GM18508 (cell line): ENCODE measurements at regions not wholly inside any gene's neighbourhood (a gene's known extent, or its start where the extent isn't known, plus 50 kb on each side); places are given as distances from the start of the nearest gene placed in this dataset.
A peak's percentile ranks its signal among the peaks of the same experiment; 100 is the strongest.

Source experiments
- ATAC-seq: cut with Tn5 transposase; IDR thresholded peaks from one replicate; pipeline ENCODE4 v1.9.1; 2021; ENCODE audit warnings: moderate number of reproducible peaks; ENCODE audit not compliant: insufficient read depth, unreplicated experiment

GRCh38 chr5:92909602-92909962 is 671.4 kb downstream of the NR2F1-AS1 start:
- no peak for ATAC-seq

GRCh38 chr5:92908952-92909601 is 671.9 kb downstream of the NR2F1-AS1 start:
- no peak for ATAC-seq

- ATAC-seq, result peak; percentile 64
Measured at GRCh38 chr5:92907938-92908606, 672.9 kb downstream of the NR2F1-AS1 start.

GRCh38 chr5:92906798-92907376 is 674.1 kb downstream of the NR2F1-AS1 start:
- ATAC-seq, result no peak

DNA sequence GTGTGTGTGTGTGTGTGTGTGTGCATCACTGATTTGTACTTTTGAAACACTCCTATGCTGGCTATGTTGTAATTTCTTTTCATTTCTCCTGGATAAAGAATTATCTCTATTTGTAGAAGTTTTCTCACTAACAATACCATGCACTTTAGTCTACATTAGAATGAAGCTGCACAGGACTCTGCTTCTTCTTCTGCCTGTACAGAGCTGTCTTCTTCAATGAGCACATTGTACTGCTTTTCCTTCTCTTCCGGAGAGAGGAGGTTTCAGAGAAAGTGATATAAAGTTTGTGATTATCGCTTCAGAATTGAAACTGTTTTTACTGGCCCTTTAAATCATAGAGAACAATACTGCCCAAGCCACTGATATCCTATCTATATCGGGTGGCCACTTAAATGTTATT is 677.0 kb downstream of the NR2F1-AS1 start:
- ATAC-seq, result no peak

DNA sequence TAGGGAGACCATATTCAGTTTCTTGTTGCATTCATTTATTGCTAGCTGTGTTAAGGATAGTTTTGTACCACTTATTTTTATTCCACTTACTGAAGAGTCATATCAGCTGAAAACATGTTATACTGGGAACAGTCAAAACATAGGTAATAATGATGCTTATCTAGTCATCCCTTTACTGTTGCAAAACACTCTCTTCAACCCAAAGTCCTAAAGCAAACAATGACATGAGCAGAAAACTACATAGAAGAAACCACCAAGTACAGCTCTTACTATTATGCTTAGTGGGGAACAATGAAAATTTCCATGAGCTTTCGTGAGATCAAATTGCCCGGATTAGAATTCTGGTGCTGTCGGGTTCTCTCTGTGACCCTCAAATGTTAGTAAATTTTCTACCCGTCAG is 681.4 kb downstream of the NR2F1-AS1 start:
- no peak for ATAC-seq

DNA sequence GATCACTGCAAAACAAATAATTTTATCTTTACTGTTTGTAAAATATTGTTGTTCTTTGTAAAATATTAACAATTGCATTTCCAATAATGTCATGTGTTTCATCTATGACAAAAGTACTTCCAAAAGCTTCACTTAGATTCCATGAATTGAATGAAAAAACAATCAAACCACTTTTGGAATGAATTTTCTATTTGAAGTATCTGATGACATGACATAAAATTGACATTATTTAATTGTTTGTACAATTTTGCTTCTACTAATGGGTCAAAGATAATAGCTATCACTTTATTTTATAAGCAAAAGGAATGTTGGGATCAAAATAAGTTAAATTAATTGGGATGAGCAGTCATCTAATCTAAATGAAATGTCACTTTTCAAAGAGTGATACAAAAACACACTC is 684.3 kb downstream of the NR2F1-AS1 start:
- ATAC-seq, result no peak

- ATAC-seq, result no peak
Measured at GRCh38 chr5:92890841-92891244, 690.2 kb downstream of the NR2F1-AS1 start.

GRCh38 chr5:92889140-92889539 is 691.9 kb downstream of the NR2F1-AS1 start:
- no peak for ATAC-seq

- ATAC-seq, result no peak
Measured at GRCh38 chr5:92887254-92887653, 693.8 kb downstream of the NR2F1-AS1 start.

GRCh38 chr5:92886751-92887150 is 694.3 kb downstream of the NR2F1-AS1 start:
- ATAC-seq, result no peak

GRCh38 chr5:92885950-92886349 is 695.1 kb downstream of the NR2F1-AS1 start:
- no peak for ATAC-seq

DNA sequence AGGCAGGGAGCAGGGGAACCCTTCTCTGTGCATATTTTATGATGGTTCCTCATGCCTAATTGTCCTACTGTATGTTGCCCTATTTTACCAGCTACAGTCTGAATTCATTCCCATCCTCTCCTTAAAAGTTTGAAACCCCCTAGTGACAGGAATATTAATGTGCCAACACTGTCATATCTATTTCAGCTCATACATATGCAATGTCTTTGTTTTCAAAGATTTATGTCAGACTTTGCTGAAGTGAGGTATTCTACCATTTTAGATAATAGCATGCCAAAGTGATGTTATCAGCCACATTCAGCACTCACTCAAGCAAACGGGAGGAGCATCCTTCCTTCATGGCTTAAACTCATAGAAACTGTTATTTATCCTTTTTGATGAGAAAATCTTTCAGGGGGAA is 696.5 kb downstream of the NR2F1-AS1 start:
- no peak for ATAC-seq

DNA sequence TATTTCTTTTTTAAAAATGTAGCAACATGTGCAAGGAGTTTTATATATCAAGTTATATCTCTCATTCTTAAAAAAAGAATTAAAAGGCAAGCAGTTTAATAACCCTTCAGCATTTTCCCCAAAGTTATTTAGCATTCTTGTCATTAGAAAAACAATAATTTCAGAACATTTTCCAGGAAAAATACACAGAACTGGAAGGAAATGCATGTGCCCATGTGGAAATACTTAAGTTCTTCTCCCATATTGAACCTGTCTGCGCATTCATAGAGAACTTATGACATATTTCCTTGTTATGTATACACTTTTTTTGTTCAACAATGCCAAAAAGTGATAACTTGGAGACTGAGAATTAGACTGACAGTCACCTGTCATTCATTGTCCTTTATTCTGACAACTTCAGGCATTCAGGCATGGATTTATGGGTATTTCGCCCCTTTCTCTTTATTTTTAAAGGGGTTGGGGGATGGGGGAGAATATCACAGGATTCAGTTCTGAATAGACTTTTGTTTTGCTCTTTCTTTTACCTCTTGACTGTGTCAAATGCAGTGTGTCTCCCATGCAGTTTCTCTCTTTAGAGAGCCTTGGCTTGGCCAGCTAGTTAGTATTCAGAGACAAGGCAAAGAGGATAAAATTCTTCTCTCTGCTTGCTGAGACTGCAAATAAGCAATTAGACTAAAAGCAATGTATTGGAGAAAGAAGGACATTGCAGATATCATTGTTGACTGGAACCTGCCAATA is 701.0 kb downstream of the NR2F1-AS1 start:
- no peak for ATAC-seq

- ATAC-seq, result no peak
Measured at GRCh38 chr5:92874790-92875189, 706.2 kb downstream of the NR2F1-AS1 start.

GRCh38 chr5:92868442-92868841 is 712.6 kb downstream of the NR2F1-AS1 start:
- ATAC-seq, result no peak

GRCh38 chr5:92864591-92864990 is 716.4 kb downstream of the NR2F1-AS1 start:
- no peak for ATAC-seq

DNA sequence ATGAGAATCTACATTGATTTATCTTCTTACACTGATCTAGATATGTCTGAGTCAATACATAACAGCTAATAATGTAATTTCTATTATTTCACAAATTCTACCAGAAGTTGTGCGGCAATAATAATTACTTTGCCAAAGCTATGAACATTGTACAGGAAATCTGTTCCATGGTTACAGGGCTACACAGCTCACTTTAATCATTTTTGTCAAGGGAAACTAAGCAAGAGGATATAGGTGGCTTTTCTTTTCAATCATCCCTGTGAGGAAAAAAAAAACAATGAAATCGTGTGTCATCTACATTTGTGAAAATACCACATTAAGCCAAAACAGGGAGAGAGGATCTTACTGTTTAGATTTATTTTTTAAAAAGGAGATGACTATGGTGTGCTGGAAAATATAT is 717.4 kb downstream of the NR2F1-AS1 start:
- no peak for ATAC-seq

DNA sequence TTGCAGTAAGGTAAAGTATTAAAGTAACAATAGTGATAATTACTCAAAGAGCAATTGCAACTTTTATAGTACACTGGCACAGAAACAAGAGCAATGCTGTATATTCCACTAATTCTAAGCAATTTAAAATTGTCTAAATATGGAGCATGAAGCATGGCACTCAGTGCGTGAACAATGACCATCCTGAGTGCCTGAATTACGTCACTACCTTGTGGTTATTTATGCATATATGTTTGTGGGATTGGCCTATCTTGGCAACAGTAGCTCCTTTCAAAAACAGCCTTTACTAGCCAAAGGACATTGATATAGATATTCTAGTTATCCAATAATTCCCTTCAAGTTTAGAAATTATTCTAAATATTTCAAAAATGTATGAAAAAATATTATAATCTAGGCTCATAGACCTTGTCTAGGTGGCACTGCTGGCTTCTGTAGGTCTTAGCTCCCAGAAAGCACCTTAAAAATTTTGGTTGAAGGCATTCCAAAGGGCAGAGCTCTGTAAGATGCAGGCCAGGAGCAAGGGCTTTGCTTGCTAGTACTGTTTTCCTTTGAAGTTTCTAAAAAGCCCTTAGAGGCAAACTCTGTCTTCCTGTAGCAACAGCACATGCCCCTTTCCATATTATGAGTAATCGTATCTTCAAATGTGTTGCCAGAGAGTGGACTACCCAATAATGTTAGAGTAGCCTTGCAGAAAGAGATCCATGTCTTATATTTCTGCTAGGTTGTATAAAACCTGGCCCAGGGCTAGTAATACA is 719.3 kb downstream of the NR2F1-AS1 start:
- no peak for ATAC-seq

- no peak for ATAC-seq
Measured at GRCh38 chr5:92860061-92860460, 721.0 kb downstream of the NR2F1-AS1 start.
